Tibial artery (tissue), 4 donors: ENCODE measurements at regions not wholly inside any gene's neighbourhood (a gene's known extent, or its start where the extent isn't known, plus 50 kb on each side); places are given as distances from the start of the nearest gene placed in this dataset.

Experiments used
- DNase-seq, 2 donors: peaks; one replicate each; pipeline ENCODE4 v3.0.0-alpha.2; 2019
- H3K27ac ChIP-seq, 2 donors: fragments of 200-600 bp; sonication (generic) in 1 of 2; 1 replicate in 1 of 2; 2 replicates in 1 of 2; pipeline ENCODE4 v1.5.1; 2018 to 2019; ENCODE audit warnings: mild to moderate bottlenecking in 1 of 2
- H3K27me3 ChIP-seq, 2 donors: fragments of 200-600 bp; sonication (generic) in 1 of 2; one replicate each; pipeline versions ENCODE4 v1.5.1 to v1.6.0; 2016 to 2019
- H3K36me3 ChIP-seq, 3 donors: fragments of 200-600 bp; sonication (generic) in 2 of 3; one replicate each; pipeline ENCODE4 v1.5.1; 2016 to 2019; ENCODE audit warnings: mild to moderate bottlenecking in 2 of 3
- H3K4me1 ChIP-seq, 4 donors: fragments of 200-600 bp; sonication (generic) in 2 of 4; 1 replicate in 3 of 4; 2 replicates in 1 of 4; pipeline ENCODE4 v1.5.1; 2016 to 2019
- H3K4me3 ChIP-seq, 2 donors: fragments of 200-600 bp; sonication (generic) in 1 of 2; 1 replicate in 1 of 2; 2 replicates in 1 of 2; pipeline ENCODE4 v1.5.1; 2018 to 2019; ENCODE audit warnings: mild to moderate bottlenecking in 2 of 2
- H3K9me3 ChIP-seq, 3 donors: fragments of 200-600 bp; sonication (generic) in 1 of 3; one replicate each; pipeline ENCODE4 v1.5.1; 2016 to 2019
- CTCF ChIP-seq, 2 experiments: fragments of 200-600 bp in 1 of 2; fragments of 450-650 bp in 1 of 2; IDR thresholded peaks; one replicate each; pipeline ENCODE4 v1.5.1; 2017 to 2019; ENCODE audit warnings: antibody characterized with exemption in 2 of 2, mild to moderate bottlenecking in 1 of 2, moderate library complexity in 1 of 2
- intact Hi-C: fragments of 100-400 bp; cut with DNase I; formaldehyde crosslinking; loops from one replicate; pipeline ENCODE4 v1.15.0; 2023; ENCODE audit warnings: low total_unique reads

- Histone ChIP-seq H3K9me3 (no peaks in the 10 kb centered on the region), H3K27me3 (no peaks in the 10 kb centered on the region), H3K4me3 (no peak overlapping the region), H3K4me1 (peaks cover 0 to 14% (median 5%) of the 10 kb centered on the region in 4 donors), H3K27ac (peak overlapping the region; percentile 72 to 73), H3K36me3 (no peaks in the 10 kb centered on the region)
- no peak for DNase-seq
- intact Hi-C loops: no loop called here
- TF ChIP-seq CTCF (IDR thresholded peaks at IDR 0.05): no peak
Observed at GRCh38 chr6:22892452-22892851, 323.1 kb downstream of the HDGFL1 start.

- DNase-seq: no peak
- Histone ChIP-seq H3K36me3 (no peaks in the 10 kb centered on the region), H3K27me3 (no peaks in the 10 kb centered on the region), H3K9me3 (no peaks in the 10 kb centered on the region), H3K4me1 (peaks cover 0 to 37% (median 5%) of the 10 kb centered on the region in 4 donors), H3K4me3 (no peak overlapping the region), H3K27ac (no peak overlapping the region)
- no peak for TF ChIP-seq CTCF (IDR thresholded peaks at IDR 0.05)
- intact Hi-C loops: no loop called here
Observed at GRCh38 chr6:22896696-22897095, 327.3 kb downstream of the HDGFL1 start.

GRCh38 chr6:22899426-22899825 is 330.1 kb downstream of the HDGFL1 start:
- no peak overlapping the region for H3K4me3 ChIP-seq
- no peak for DNase-seq
- intact Hi-C loops: no loop called here
- H3K9me3 ChIP-seq: no peaks in the 10 kb centered on the region
- no peak for TF ChIP-seq CTCF (IDR thresholded peaks at IDR 0.05)
- H3K27ac ChIP-seq: peak overlapping the region in 1 of 2 donors; percentile 1
- peaks cover 0 to 23% (median 0%) of the 10 kb centered on the region in 4 donors for H3K4me1 ChIP-seq
- H3K27me3 ChIP-seq: no peaks in the 10 kb centered on the region
- no peaks in the 10 kb centered on the region for H3K36me3 ChIP-seq

- Histone ChIP-seq H3K4me3 (no peak overlapping the region), H3K27me3 (no peaks in the 10 kb centered on the region), H3K27ac (no peak overlapping the region), H3K36me3 (no peaks in the 10 kb centered on the region), H3K9me3 (no peaks in the 10 kb centered on the region), H3K4me1 (peaks cover 0 to 31% (median 0%) of the 10 kb centered on the region in 4 donors)
- TF ChIP-seq CTCF (IDR thresholded peaks at IDR 0.05): no peak
- intact Hi-C loops: no loop called here
- no peak for DNase-seq
Observed at GRCh38 chr6:22903826-22904225, 334.5 kb downstream of the HDGFL1 start.

- Histone ChIP-seq H3K9me3 (no peaks in the 10 kb centered on the region), H3K4me3 (no peak overlapping the region), H3K27ac (no peak overlapping the region), H3K36me3 (no peaks in the 10 kb centered on the region), H3K27me3 (no peaks in the 10 kb centered on the region), H3K4me1 (peaks cover 0 to 25% (median 0%) of the 10 kb centered on the region in 4 donors)
- DNase-seq: no peak
- TF ChIP-seq CTCF (IDR thresholded peaks at IDR 0.05): no peak
- intact Hi-C loops: no loop called here
Observed at GRCh38 chr6:22904431-22904830, 335.1 kb downstream of the HDGFL1 start.

GRCh38 chr6:22906091-22906549 is 336.8 kb downstream of the HDGFL1 start:
- no peaks in the 10 kb centered on the region for H3K9me3 ChIP-seq
- no peak overlapping the region for H3K27ac ChIP-seq
- no peak overlapping the region for H3K4me3 ChIP-seq
- intact Hi-C loops: no loop called here
- no peaks in the 10 kb centered on the region for H3K27me3 ChIP-seq
- peak; percentile 17 to 26 for TF ChIP-seq CTCF (IDR thresholded peaks at IDR 0.05)
- DNase-seq: no peak
- peaks cover 0 to 12% (median 0%) of the 10 kb centered on the region in 4 donors for H3K4me1 ChIP-seq
- no peaks in the 10 kb centered on the region for H3K36me3 ChIP-seq
